ENCODE measurements at regions not wholly inside any gene's neighbourhood (a gene's known extent, or its start where the extent isn't known, plus 50 kb on each side); places are given as distances from the start of the nearest gene placed in this dataset.

DNA sequence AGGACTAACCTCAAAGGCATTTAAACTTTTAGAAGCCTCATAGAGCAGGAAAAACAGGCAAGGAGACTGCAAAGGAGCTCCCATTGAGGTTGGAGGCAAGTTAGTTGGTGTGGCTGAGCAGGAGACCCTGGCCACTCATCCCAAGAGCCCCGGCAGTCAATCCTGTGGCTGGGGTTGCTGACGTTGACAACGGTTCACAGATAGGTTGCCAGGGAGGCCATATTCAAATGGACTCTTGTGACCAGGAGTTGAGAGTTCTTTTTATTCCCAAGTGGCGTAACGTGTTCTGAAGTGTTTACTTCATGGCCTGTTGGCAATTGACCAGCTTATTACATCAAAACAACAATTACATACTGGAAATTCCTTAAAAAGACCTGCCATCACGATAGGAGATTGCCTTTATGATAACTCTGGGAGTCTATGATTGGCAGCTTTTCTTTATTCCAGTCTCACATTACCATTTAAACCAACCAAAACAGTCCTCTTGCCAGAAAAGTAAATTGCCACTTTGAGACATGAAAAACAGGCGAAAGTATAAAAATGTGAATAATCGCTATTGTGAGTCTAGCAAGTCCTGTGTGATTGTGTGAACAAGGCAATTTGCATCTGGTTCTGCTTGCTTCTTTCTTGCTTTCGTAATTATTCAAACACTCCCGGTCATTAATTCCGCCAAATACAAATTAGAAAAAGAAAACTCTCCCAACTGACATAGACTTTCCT is 394.9 kb downstream of the MED10 start:
- no peak for TF ChIP-seq CTCF (IDR thresholded peaks at IDR 0.05; ENCODE audit: insufficient read depth, low read length)
- TF ChIP-seq, protein P1, sequence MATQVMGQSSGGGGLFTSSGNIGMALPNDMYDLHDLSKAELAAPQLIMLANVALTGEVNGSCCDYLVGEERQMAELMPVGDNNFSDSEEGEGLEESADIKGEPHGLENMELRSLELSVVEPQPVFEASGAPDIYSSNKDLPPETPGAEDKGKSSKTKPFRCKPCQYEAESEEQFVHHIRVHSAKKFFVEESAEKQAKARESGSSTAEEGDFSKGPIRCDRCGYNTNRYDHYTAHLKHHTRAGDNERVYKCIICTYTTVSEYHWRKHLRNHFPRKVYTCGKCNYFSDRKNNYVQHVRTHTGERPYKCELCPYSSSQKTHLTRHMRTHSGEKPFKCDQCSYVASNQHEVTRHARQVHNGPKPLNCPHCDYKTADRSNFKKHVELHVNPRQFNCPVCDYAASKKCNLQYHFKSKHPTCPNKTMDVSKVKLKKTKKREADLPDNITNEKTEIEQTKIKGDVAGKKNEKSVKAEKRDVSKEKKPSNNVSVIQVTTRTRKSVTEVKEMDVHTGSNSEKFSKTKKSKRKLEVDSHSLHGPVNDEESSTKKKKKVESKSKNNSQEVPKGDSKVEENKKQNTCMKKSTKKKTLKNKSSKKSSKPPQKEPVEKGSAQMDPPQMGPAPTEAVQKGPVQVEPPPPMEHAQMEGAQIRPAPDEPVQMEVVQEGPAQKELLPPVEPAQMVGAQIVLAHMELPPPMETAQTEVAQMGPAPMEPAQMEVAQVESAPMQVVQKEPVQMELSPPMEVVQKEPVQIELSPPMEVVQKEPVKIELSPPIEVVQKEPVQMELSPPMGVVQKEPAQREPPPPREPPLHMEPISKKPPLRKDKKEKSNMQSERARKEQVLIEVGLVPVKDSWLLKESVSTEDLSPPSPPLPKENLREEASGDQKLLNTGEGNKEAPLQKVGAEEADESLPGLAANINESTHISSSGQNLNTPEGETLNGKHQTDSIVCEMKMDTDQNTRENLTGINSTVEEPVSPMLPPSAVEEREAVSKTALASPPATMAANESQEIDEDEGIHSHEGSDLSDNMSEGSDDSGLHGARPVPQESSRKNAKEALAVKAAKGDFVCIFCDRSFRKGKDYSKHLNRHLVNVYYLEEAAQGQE (IDR thresholded peaks at IDR 0.05; ENCODE audit: insufficient replicate concordance, low read depth): no peak
- TF ChIP-seq GABPA (IDR thresholded peaks at IDR 0.05; ENCODE audit: low read depth): no peak
- no peak for TF ChIP-seq POLR2AphosphoS5 (IDR thresholded peaks at IDR 0.05; ENCODE audit: low read depth)

Data from HL-60 (cell line).